IMR-90 (cell line): ENCODE measurements at regions not wholly inside any gene's neighbourhood (a gene's known extent, or its start where the extent isn't known, plus 50 kb on each side); places are given as distances from the start of the nearest gene placed in this dataset.

ENCODE experiments used
- ATAC-seq: fragments of 200-7000 bp; cut with Tn5 transposase; 2 replicates; pipeline ENCODE4 v1.9.1; 2020; ENCODE audit warnings: low read depth, mild to moderate bottlenecking, moderate library complexity
- BruUV-seq: library from RNA; stranded (reverse); fragments of 400-500 nt; replicated peaks from 2 replicates; lab custom pipeline; 2021; lab: Mats Ljungman, UMichigan
- CTCF ChIA-PET: fragments of 300-600 bp; formaldehyde crosslinking; extraction: SDS; loops from one replicate; lab custom pipeline; 2021; ENCODE audit warnings: antibody characterized with exemption; lab: Yijun Ruan, JAX
- POLR2A ChIA-PET: fragments of 300-600 bp; sonication (Branson Sonifier 250); formaldehyde crosslinking; loops from one replicate; lab custom pipeline; 2022; ENCODE audit warnings: antibody characterized with exemption; ENCODE audit not compliant: unreplicated experiment; lab: Charles Lee
- DNase-seq: peaks from one replicate; pipeline ENCODE4 v3.0.0; 2013
- H2AFZ ChIP-seq: replicated peaks from 2 replicates; pipeline ENCODE3; 2013; ENCODE audit warnings: low read length, mild to moderate bottlenecking; ENCODE audit not compliant: poor library complexity
- H2AK5ac ChIP-seq: 2 replicates; pipeline ENCODE4 v1.6.1; 2013; ENCODE audit warnings: low read depth, low read length, inconsistent platforms
- H2AK9ac ChIP-seq: replicated peaks from 2 replicates; pipeline ENCODE3; 2013; ENCODE audit warnings: mild to moderate bottlenecking, low read depth, low read length, moderate library complexity; ENCODE audit not compliant: poor library complexity
- H2BK120ac ChIP-seq: 2 replicates; pipeline ENCODE4 v1.6.1; 2013; ENCODE audit warnings: low read depth, low read length, inconsistent platforms
- H2BK15ac ChIP-seq: 3 replicates; pipeline ENCODE4 v1.6.1; 2013; ENCODE audit warnings: low read depth, low read length, inconsistent platforms
- H2BK20ac ChIP-seq: 2 replicates; pipeline ENCODE4 v1.6.1; 2013; ENCODE audit warnings: low read depth, mild to moderate bottlenecking, inconsistent platforms, low read length, moderate library complexity
- H2BK5ac ChIP-seq: 2 replicates; pipeline ENCODE4 v1.6.1; 2013; ENCODE audit warnings: mild to moderate bottlenecking, low read depth, low read length, inconsistent platforms; ENCODE audit not compliant: poor library complexity, severe bottlenecking
- H3K14ac ChIP-seq: replicated peaks from 2 replicates; pipeline ENCODE4 v1.6.1; 2013; ENCODE audit warnings: low read depth, low read length, inconsistent platforms
- H3K18ac ChIP-seq: 2 replicates; pipeline ENCODE4 v1.6.1; 2013; ENCODE audit warnings: low read depth, low read length, control low read depth
- H3K23ac ChIP-seq: 2 replicates; pipeline ENCODE4 v1.6.1; 2013; ENCODE audit warnings: low read depth, low read length, inconsistent platforms
- H3K27ac ChIP-seq: 2 replicates; pipeline ENCODE4 v1.5.1; 2013; ENCODE audit warnings: mild to moderate bottlenecking, control low read depth, low read length; ENCODE audit not compliant: insufficient read depth
- H3K27me3 ChIP-seq: 2 replicates; pipeline ENCODE4 v1.6.1; 2013; ENCODE audit warnings: low read length; ENCODE audit not compliant: control insufficient read depth, insufficient read depth
- H3K36me3 ChIP-seq: 2 replicates; pipeline ENCODE4 v1.6.1; 2013; ENCODE audit warnings: low read length, mixed read lengths; ENCODE audit not compliant: control insufficient read depth, insufficient read depth
- H3K4ac ChIP-seq: 2 replicates; pipeline ENCODE4 v1.6.1; 2013; ENCODE audit warnings: low read depth, low read length, inconsistent platforms
- H3K4me1 ChIP-seq: 2 replicates; pipeline ENCODE4 v1.6.1; 2013; ENCODE audit warnings: low read length, mixed read lengths; ENCODE audit not compliant: control insufficient read depth, insufficient read depth
- H3K4me2 ChIP-seq: 2 replicates; pipeline ENCODE4 v1.6.1; 2013; ENCODE audit warnings: low read depth, mild to moderate bottlenecking, control low read depth, low read length, moderate library complexity
- H3K4me3 ChIP-seq: 2 replicates; pipeline ENCODE4 v1.5.1; 2013; ENCODE audit warnings: low read depth, mild to moderate bottlenecking, control low read depth, low read length, moderate library complexity; ENCODE audit not compliant: insufficient read depth
- H3K56ac ChIP-seq: 2 replicates; pipeline ENCODE4 v1.6.1; 2013; ENCODE audit warnings: low read length, inconsistent platforms; ENCODE audit not compliant: insufficient read depth; ENCODE audit errors: extremely low read depth
- H3K79me1 ChIP-seq, 2 experiments: 2 replicates each; pipeline ENCODE4 v1.6.1; 2013; ENCODE audit warnings: low read length in 2 of 2, inconsistent platforms in 1 of 2, low read depth in 1 of 2
- H3K9ac ChIP-seq: 2 replicates; pipeline ENCODE4 v1.6.1; 2013; ENCODE audit warnings: low read depth, low read length, control low read depth
- H3K9me1 ChIP-seq: 2 replicates; pipeline ENCODE4 v1.6.1; 2013; ENCODE audit warnings: low read length, inconsistent platforms; ENCODE audit not compliant: insufficient read depth
- H3K9me3 ChIP-seq: 2 replicates; pipeline ENCODE4 v1.6.1; 2013; ENCODE audit warnings: low read length; ENCODE audit not compliant: control insufficient read depth, insufficient read depth
- H4K20me1 ChIP-seq: 2 replicates; pipeline ENCODE4 v1.6.1; 2013; ENCODE audit warnings: low read length, inconsistent platforms; ENCODE audit not compliant: insufficient read depth
- H4K5ac ChIP-seq: 2 replicates; pipeline ENCODE4 v1.6.1; 2013; ENCODE audit warnings: mild to moderate bottlenecking, low read depth, low read length, control low read depth
- H4K8ac ChIP-seq, 2 experiments: 2 replicates each; pipeline ENCODE4 v1.6.1; 2013; ENCODE audit warnings: low read depth in 2 of 2, low read length in 2 of 2, control low read depth in 1 of 2, inconsistent platforms in 1 of 2
- H4K91ac ChIP-seq: 2 replicates; pipeline ENCODE4 v1.6.1; 2013; ENCODE audit warnings: low read depth, low read length, inconsistent platforms; ENCODE audit not compliant: insufficient read depth
- BHLHE40 ChIP-seq: fragments of 150-350 bp; IDR thresholded peaks from 2 replicates; pipeline ENCODE4 v1.6.1; 2016; ENCODE audit warnings: mild to moderate bottlenecking, low read depth, low read length
- CEBPB ChIP-seq: IDR thresholded peaks from 2 replicates; pipeline ENCODE4 v1.6.1; 2012; ENCODE audit warnings: low read depth, low read length, improper control_type of control experiment
- CHD1 ChIP-seq: IDR thresholded peaks from 2 replicates; pipeline ENCODE4 v1.6.1; 2012; ENCODE audit warnings: low read depth, low read length, improper control_type of control experiment
- CTCF ChIP-seq: conservative IDR thresholded peaks from 2 replicates; pipeline ENCODE4 v1.5.1; 2012; ENCODE audit warnings: mild to moderate bottlenecking, low read depth, low read length, improper control_type of control experiment
- MAFK ChIP-seq: IDR thresholded peaks from 2 replicates; pipeline ENCODE4 v1.6.1; 2012; ENCODE audit warnings: low read depth, low read length, improper control_type of control experiment
- MAZ ChIP-seq: IDR thresholded peaks from 2 replicates; pipeline ENCODE4 v1.6.1; 2012; ENCODE audit warnings: low read depth, mild to moderate bottlenecking, low read length, improper control_type of control experiment, moderate library complexity, borderline replicate concordance
- MXI1 ChIP-seq: IDR thresholded peaks from 2 replicates; pipeline ENCODE4 v1.6.1; 2012; ENCODE audit warnings: low read depth, mild to moderate bottlenecking, low read length, moderate library complexity, borderline replicate concordance
- NFE2L2 ChIP-seq: fragments of 150-350 bp; IDR thresholded peaks from 2 replicates; pipeline ENCODE4 v1.6.1; 2016; ENCODE audit warnings: low read depth, mild to moderate bottlenecking, low read length
- RAD21 ChIP-seq: IDR thresholded peaks from 2 replicates; pipeline ENCODE4 v1.6.1; 2012; ENCODE audit warnings: low read length, improper control_type of control experiment
- RFX5 ChIP-seq: IDR thresholded peaks from 2 replicates; pipeline ENCODE4 v1.8.0; 2012; ENCODE audit warnings: low read depth, mild to moderate bottlenecking, low read length, moderate library complexity
- SMC3 ChIP-seq: fragments of 150-350 bp; IDR thresholded peaks from 2 replicates; pipeline ENCODE4 v1.6.1; 2016; ENCODE audit warnings: low read depth, mild to moderate bottlenecking, antibody characterized with exemption, low read length, moderate library complexity
- USF2 ChIP-seq: fragments of 150-350 bp; IDR thresholded peaks from 2 replicates; pipeline ENCODE4 v1.6.1; 2017; ENCODE audit warnings: mild to moderate bottlenecking, antibody characterized with exemption, low read length, low read depth
- dilution Hi-C: fragments of 300-500 bp; cut with HindIII; formaldehyde crosslinking; loops from one replicate; pipeline ENCODE4 v1.14.3; 2018; ENCODE audit warnings: low sequenced_read_pairs; ENCODE audit not compliant: unreplicated experiment
- in situ Hi-C: fragments of 300-500 bp; cut with MboI; formaldehyde crosslinking; loops from 3 replicates; pipeline ENCODE4 v1.14.3; 2019; ENCODE audit warnings: low sequenced_read_pairs, inconsistent platforms, mixed read lengths
- intact Hi-C: fragments of 100-400 bp; cut with micrococcal nuclease; formaldehyde crosslinking; loops from 2 replicates; pipeline ENCODE4 v1.10.0; 2022
- TF ChIP-seq, protein P1 (sequence below): fragments of 150-350 bp; IDR thresholded peaks from 2 replicates; pipeline ENCODE4 v1.6.1; 2016; ENCODE audit warnings: low read depth, mild to moderate bottlenecking, low read length, moderate library complexity, borderline replicate concordance

DNA sequence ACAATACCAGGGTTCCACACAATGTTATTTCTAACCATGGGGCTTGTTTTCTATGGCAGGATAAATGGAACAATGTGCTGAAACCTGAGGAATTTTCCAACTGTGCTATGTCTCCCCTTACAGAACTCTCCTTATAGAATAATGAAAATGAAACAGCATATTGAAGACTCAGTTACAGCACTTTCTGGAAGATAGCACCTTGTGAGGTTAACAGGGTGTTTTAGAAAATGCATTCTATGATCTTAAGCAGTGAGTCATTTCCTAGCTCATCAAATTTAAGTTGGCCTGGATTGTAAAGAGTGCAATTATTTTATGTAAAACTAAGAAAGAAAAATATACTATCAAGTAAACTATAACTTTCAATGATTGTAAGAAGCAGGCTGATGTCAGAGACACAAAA lies 60.1 kb upstream of the CNTN1 start:
- no TSS peak for BruUV-seq
- no peak for TF ChIP-seq NFE2L2
- TF ChIP-seq RAD21 = no peak
- no peak for TF ChIP-seq USF2
- no peak for TF ChIP-seq BHLHE40
- no peak for TF ChIP-seq CTCF
- TF ChIP-seq MAFK = no peak
- no peak for TF ChIP-seq MXI1
- no peak for TF ChIP-seq CEBPB
- TF ChIP-seq SMC3 = no peak
- TF ChIP-seq MAZ = no peak
- TF ChIP-seq, protein P1, sequence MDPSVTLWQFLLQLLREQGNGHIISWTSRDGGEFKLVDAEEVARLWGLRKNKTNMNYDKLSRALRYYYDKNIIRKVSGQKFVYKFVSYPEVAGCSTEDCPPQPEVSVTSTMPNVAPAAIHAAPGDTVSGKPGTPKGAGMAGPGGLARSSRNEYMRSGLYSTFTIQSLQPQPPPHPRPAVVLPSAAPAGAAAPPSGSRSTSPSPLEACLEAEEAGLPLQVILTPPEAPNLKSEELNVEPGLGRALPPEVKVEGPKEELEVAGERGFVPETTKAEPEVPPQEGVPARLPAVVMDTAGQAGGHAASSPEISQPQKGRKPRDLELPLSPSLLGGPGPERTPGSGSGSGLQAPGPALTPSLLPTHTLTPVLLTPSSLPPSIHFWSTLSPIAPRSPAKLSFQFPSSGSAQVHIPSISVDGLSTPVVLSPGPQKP = no peak
- TF ChIP-seq RFX5 = no peak
- no peak for TF ChIP-seq CHD1

More for the DNA sequence above, 60.1 kb upstream of the CNTN1 start:
- H4K20me1 ChIP-seq = no peaks in the 10 kb centered on the region
- H2AK5ac ChIP-seq = no peak overlapping the region
- no peak overlapping the region for H3K18ac ChIP-seq
- H2BK120ac ChIP-seq = no peak overlapping the region
- no peak overlapping the region for H3K27ac ChIP-seq
- no peaks in the 10 kb centered on the region for H3K9me1 ChIP-seq
- H4K91ac ChIP-seq = no peak overlapping the region
- no peak overlapping the region for H3K56ac ChIP-seq
- no peaks in the 10 kb centered on the region for H3K36me3 ChIP-seq
- H4K8ac ChIP-seq = no peak overlapping the region
- H4K5ac ChIP-seq = no peak overlapping the region
- ChIA-PET POLR2A (no interaction called here), CTCF (no interaction called here)
- H3K14ac ChIP-seq = no peak overlapping the region
- no peak overlapping the region for H2BK20ac ChIP-seq
- H3K23ac ChIP-seq = no peak overlapping the region
- no peaks in the 10 kb centered on the region; the same call in 1 of the 2 replicates for H3K9me3 ChIP-seq
- H3K9ac ChIP-seq = no peak overlapping the region
- no peak for DNase-seq
- ATAC-seq = no peak
- H3K79me1 ChIP-seq = no peaks in the 10 kb centered on the region
- dilution Hi-C loops (no loop called here), in situ Hi-C loops (no loop called here), intact Hi-C loops (no loop called here)
- H2AK9ac ChIP-seq = no peak overlapping the region
- no peak overlapping the region for H3K4me2 ChIP-seq
- no peak overlapping the region for H2AFZ ChIP-seq
- no peaks in the 10 kb centered on the region for H3K4me1 ChIP-seq
- H3K4ac ChIP-seq = no peak overlapping the region
- no peaks in the 10 kb centered on the region for H3K27me3 ChIP-seq
- H3K4me3 ChIP-seq = no peak overlapping the region
- no peak overlapping the region for H2BK5ac ChIP-seq
- no peak overlapping the region for H2BK15ac ChIP-seq
